ENCODE measurements at regions not wholly inside any gene's neighbourhood (a gene's known extent, or its start where the extent isn't known, plus 50 kb on each side); places are given as distances from the start of the nearest gene placed in this dataset.

- ChIA-PET POLR2A (no interaction called here), RAD21 (ENCODE audit: unreplicated experiment) (no interaction called here), CTCF (no interaction called here), SMC1A (ENCODE audit: uncharacterized antibody, unreplicated experiment) (no interaction called here)
- 38% methylated on average over 2 of the region's 2 CpGs for WGBS (ENCODE audit: insufficient coverage, insufficient replicate concordance, low lambda C conversion rate, missing lambda C conversion rate)
- Histone ChIP-seq H3K4me3 (no peak overlapping the region), H2AFZ (ENCODE audit: control insufficient read depth, low read depth, low read length) (no peak overlapping the region), H3K36me3 (ENCODE audit: control insufficient read depth in 2 of 2, insufficient read depth in 2 of 2, low read length in 1 of 2) (no peaks in the 10 kb centered on the region), H3K79me2 (ENCODE audit: control insufficient read depth, insufficient read depth, low read length) (no peaks in the 10 kb centered on the region), H3K9me3 (replicated peaks; ENCODE audit: control insufficient read depth, insufficient read depth, low read length) (no peaks in the 10 kb centered on the region), H3K4me1 (ENCODE audit: control insufficient read depth, insufficient read depth, low read length) (no peaks in the 10 kb centered on the region), H3K4me2 (ENCODE audit: control insufficient read depth, insufficient read depth) (no peak overlapping the region), H3K27ac (ENCODE audit: control insufficient read depth, insufficient read depth) (no peak overlapping the region), H4K20me1 (ENCODE audit: control insufficient read depth, insufficient read depth) (no peaks in the 10 kb centered on the region), H3K9ac (ENCODE audit: control insufficient read depth, insufficient read depth, low read length) (no peak overlapping the region), H3K27me3 (replicated peaks in 1 of 2; ENCODE audit: control insufficient read depth in 2 of 2, insufficient read depth in 2 of 2, low read length in 1 of 2) (no peaks in the 10 kb centered on the region)
- intact Hi-C loops (cut with micrococcal nuclease; ENCODE audit: unreplicated experiment) (no loop called here), in situ Hi-C loops (cut with MboI) (no loop called here)
- no peak for TF ChIP-seq NBN (IDR thresholded peaks at IDR 0.05)
- TF ChIP-seq NKRF (conservative IDR thresholded peaks at IDR 0.05) = no peak
- no peak for TF ChIP-seq HDAC6 (IDR thresholded peaks at IDR 0.05; ENCODE audit: unreplicated experiment)
- TF ChIP-seq MYC (IDR thresholded peaks at IDR 0.05; ENCODE audit: insufficient read depth, insufficient read length, insufficient replicate concordance, low read length, severe bottlenecking) = no peak
- no peak for TF ChIP-seq KAT2A (conservative IDR thresholded peaks at IDR 0.05; ENCODE audit: control insufficient read depth, low read depth, low read length)
- no peak for TF ChIP-seq SMC3 (IDR thresholded peaks at IDR 0.05; ENCODE audit: borderline replicate concordance, low read length)
- TF ChIP-seq SKIL (IDR thresholded peaks at IDR 0.05; ENCODE audit: low read depth, poor library complexity, severe bottlenecking) = no peak
- TF ChIP-seq HDGF (IDR thresholded peaks at IDR 0.05) = no peak
- no peak for TF ChIP-seq NR2C1 (IDR thresholded peaks at IDR 0.05)
- TF ChIP-seq RELA (IDR thresholded peaks at IDR 0.05; ENCODE audit: borderline replicate concordance, partially characterized antibody) = no peak
- no peak for TF ChIP-seq ETV6 (conservative IDR thresholded peaks at IDR 0.05 in 1 of 2, IDR thresholded peaks at IDR 0.05 in 1 of 2; ENCODE audit: borderline replicate concordance in 1 of 2, low read depth in 1 of 2)
- no peak for TF ChIP-seq CREB1 (IDR thresholded peaks at IDR 0.05; ENCODE audit: low read depth)
- TF ChIP-seq YY1 (IDR thresholded peaks at IDR 0.05; ENCODE audit: low read depth, low read length) = no peak
- no peak for TF ChIP-seq PAX5 (IDR thresholded peaks at IDR 0.05; ENCODE audit: borderline replicate concordance, low read depth, low read length)
- no peak for TF ChIP-seq TCF3 (IDR thresholded peaks at IDR 0.05; ENCODE audit: borderline replicate concordance, insufficient read depth, low read depth, low read length)
- no peak for TF ChIP-seq ZNF207 (IDR thresholded peaks at IDR 0.05; ENCODE audit: borderline replicate concordance)
- TF ChIP-seq CHD2 (IDR thresholded peaks at IDR 0.05; ENCODE audit: borderline replicate concordance, low read depth, low read length) = no peak
- ATAC-seq (no peak), FAIRE-seq (no peak), DNase-seq (ENCODE audit: low read depth, low spot score) (no peak)
- BruUV-seq (replicated peaks) = no TSS peak
These were observed 881.3 kb upstream of the FAM98A start for GRCh38 chr2:34480366-34480765.

Measured in GM12878 (cell line).